Trophoblast cell (in vitro differentiated cells and primary cell): ENCODE measurements at regions not wholly inside any gene's neighbourhood (a gene's known extent, or its start where the extent isn't known, plus 50 kb on each side); places are given as distances from the start of the nearest gene placed in this dataset.
"Not testable (repeated sequence)": the region's sequence is repeated elsewhere in the genome, so short reads cannot be mapped to it uniquely, and the experiment has no call there.

ENCODE experiments used
- DNase-seq, 2 donors: peaks; one replicate each; pipeline ENCODE4 v3.0.0-alpha.2; 2016
- H2AFZ ChIP-seq: 2 replicates; pipeline ENCODE4 v1.6.1; 2013; ENCODE audit warnings: low read length, moderate library complexity, mild to moderate bottlenecking; ENCODE audit not compliant: insufficient read depth, poor library complexity
- H2AK5ac ChIP-seq: 2 replicates; pipeline ENCODE4 v1.6.1; 2013; ENCODE audit warnings: mild to moderate bottlenecking, low read length
- H2BK120ac ChIP-seq: 2 replicates; pipeline ENCODE4 v1.6.1; 2013; ENCODE audit warnings: low read length, mild to moderate bottlenecking, moderate library complexity; ENCODE audit not compliant: insufficient read depth, poor library complexity
- H2BK12ac ChIP-seq: 2 replicates; pipeline ENCODE4 v1.6.1; 2013; ENCODE audit warnings: mild to moderate bottlenecking, low read length, moderate library complexity
- H2BK5ac ChIP-seq: 2 replicates; pipeline ENCODE4 v1.6.1; 2013; ENCODE audit warnings: low read length, low read depth, moderate library complexity, mild to moderate bottlenecking; ENCODE audit not compliant: poor library complexity
- H3K14ac ChIP-seq: 2 replicates; pipeline ENCODE4 v1.6.1; 2013; ENCODE audit warnings: mild to moderate bottlenecking, low read length
- H3K18ac ChIP-seq: 2 replicates; pipeline ENCODE4 v1.6.1; 2013; ENCODE audit warnings: mild to moderate bottlenecking, low read length
- H3K23ac ChIP-seq: 2 replicates; pipeline ENCODE4 v1.6.1; 2013; ENCODE audit warnings: low read length
- H3K27ac ChIP-seq: 2 replicates; pipeline ENCODE4 v1.5.1; 2013; ENCODE audit warnings: low read depth, mild to moderate bottlenecking, inconsistent platforms, low read length, moderate library complexity
- H3K27me3 ChIP-seq: 2 replicates; pipeline ENCODE4 v1.6.1; 2013; ENCODE audit warnings: inconsistent platforms, mild to moderate bottlenecking, low read length, moderate library complexity; ENCODE audit not compliant: insufficient read depth
- H3K36me3 ChIP-seq, 2 experiments: 1 replicate in 1 of 2; 2 replicates in 1 of 2; pipeline ENCODE4 v1.6.1; 2013; ENCODE audit warnings: low read length in 2 of 2, mild to moderate bottlenecking in 2 of 2, moderate library complexity in 1 of 2; ENCODE audit not compliant: insufficient read depth in 2 of 2, control insufficient read depth in 1 of 2
- H3K4ac ChIP-seq: 2 replicates; pipeline ENCODE4 v1.6.1; 2013; ENCODE audit warnings: low read depth, mild to moderate bottlenecking, low read length, moderate library complexity
- H3K4me1 ChIP-seq, 2 experiments: 1 replicate in 1 of 2; 2 replicates in 1 of 2; pipeline ENCODE4 v1.6.1; 2013; ENCODE audit warnings: low read length in 2 of 2, mild to moderate bottlenecking in 2 of 2, moderate library complexity in 1 of 2; ENCODE audit not compliant: insufficient read depth in 2 of 2, control insufficient read depth in 1 of 2
- H3K4me2 ChIP-seq: 2 replicates; pipeline ENCODE4 v1.6.1; 2013; ENCODE audit warnings: inconsistent platforms, mild to moderate bottlenecking, low read length, moderate library complexity
- H3K4me3 ChIP-seq: 2 replicates; pipeline ENCODE4 v1.5.1; 2013; ENCODE audit warnings: mild to moderate bottlenecking, low read depth, low read length, inconsistent platforms
- H3K79me1 ChIP-seq: one replicate; pipeline ENCODE4 v1.6.1; 2013; ENCODE audit warnings: low read length
- H3K79me2 ChIP-seq: 2 replicates; pipeline ENCODE4 v1.6.1; 2013; ENCODE audit warnings: low read length, mild to moderate bottlenecking; ENCODE audit not compliant: control insufficient read depth, insufficient read depth, poor library complexity
- H3K9ac ChIP-seq: 2 replicates; pipeline ENCODE4 v1.6.1; 2013; ENCODE audit warnings: mild to moderate bottlenecking, low read length
- H3K9me3 ChIP-seq: 2 replicates; pipeline ENCODE4 v1.6.1; 2013; ENCODE audit warnings: low read depth, mild to moderate bottlenecking, control low read depth, inconsistent platforms, low read length; ENCODE audit not compliant: insufficient read depth
- H4K12ac ChIP-seq: 2 replicates; pipeline ENCODE4 v1.6.1; 2013; ENCODE audit warnings: low read depth, mild to moderate bottlenecking, low read length, moderate library complexity
- H4K8ac ChIP-seq: 2 replicates; pipeline ENCODE4 v1.6.1; 2013; ENCODE audit warnings: low read depth, mild to moderate bottlenecking, low read length, moderate library complexity
- H4K91ac ChIP-seq: one replicate; pipeline ENCODE4 v1.6.1; 2013; ENCODE audit warnings: low read depth, mild to moderate bottlenecking, low read length, moderate library complexity
- WGBS: extraction: QIAGEN DNeasy Blood & Tissue Kit; methylation state at CpG from one replicate; pipeline ENCODE4 v1.1.7; 2013; ENCODE audit warnings: missing lambda C conversion rate; ENCODE audit not compliant: insufficient read length, insufficient coverage; ENCODE audit errors: extremely low coverage; 5-methylcytosine and 5-hydroxymethylcytosine counted together

DNA sequence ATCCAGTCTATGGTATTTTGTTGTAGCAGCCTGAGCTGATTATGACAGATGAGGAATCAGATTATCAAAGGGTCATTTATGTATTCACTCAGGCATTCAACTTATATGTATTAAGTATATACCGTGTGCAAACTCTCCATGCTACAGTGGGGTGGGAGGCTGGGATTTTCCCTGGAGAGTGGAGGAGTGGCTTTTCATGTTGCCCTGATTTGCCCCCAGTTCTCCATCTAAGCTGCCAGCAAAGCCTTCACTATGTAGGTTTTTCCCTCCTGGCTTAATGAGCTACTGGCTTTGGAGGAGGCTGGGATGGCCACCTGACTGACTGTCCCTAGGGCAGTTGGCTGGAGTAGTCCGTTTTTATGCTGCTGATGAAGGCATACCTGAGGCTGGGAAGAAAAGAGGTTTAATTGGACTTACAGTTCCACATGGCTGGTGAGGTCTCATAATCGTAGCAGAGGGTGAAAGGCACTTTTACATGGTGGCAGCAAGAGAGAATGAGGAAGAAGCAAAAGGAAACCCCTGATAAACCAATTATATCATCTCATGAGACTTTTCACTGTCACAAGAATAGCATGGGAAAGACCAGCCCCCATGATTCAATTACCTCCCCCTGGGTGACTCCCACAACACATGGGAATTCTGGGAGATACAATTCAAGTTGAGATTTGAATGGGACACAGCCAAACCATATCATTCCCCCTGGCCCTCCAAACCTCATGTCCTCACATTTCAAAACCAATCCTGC, 253.9 kb downstream of the RPLP1 start:
- Histone ChIP-seq H2AK5ac (no peak overlapping the region), H4K91ac (no peak overlapping the region), H4K12ac (no peak overlapping the region), H2BK12ac (no peak overlapping the region), H3K79me2 (no peaks in the 10 kb centered on the region), H3K23ac (no peak overlapping the region), H2BK5ac (no peak overlapping the region), H2AFZ (no peak overlapping the region), H4K8ac (no peak overlapping the region), H3K79me1 (no peaks in the 10 kb centered on the region), H3K14ac (no peak overlapping the region), H3K18ac (no peak overlapping the region), H3K36me3 (no peaks in the 10 kb centered on the region), H3K4me2 (no peak overlapping the region), H3K9me3 (peaks cover 5% of the 10 kb centered on the region), H3K4me1 (no peaks in the 10 kb centered on the region), H3K4me3 (no peak overlapping the region), H3K27ac (no peak overlapping the region), H2BK120ac (no peak overlapping the region), H3K27me3 (no peaks in the 10 kb centered on the region), H3K9ac (no peak overlapping the region), H3K4ac (no peak overlapping the region)
- no CpG with 5 or more reads among the region's 3 CpGs for WGBS
- no peak for DNase-seq

DNA sequence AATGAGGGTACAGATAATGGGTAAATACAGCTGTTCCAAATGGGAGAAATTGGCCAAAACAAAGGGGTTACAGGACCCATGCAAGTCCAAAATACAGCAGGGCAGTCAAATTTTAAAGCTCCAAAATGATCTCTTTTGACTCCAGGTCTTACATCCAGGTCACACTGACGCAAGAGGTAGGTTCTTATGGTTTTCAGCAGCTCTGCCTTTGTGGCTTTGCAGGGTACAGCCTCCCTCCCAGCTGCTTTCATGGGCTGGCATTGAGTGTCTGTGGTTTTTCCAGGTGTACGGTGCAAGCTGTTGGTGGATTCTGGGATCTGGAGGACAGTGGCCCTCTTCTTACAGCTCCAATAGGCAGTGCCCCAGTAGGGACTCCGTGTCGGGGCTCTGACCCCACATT, 254.6 kb downstream of the RPLP1 start:
- H3K36me3 ChIP-seq, H2BK120ac ChIP-seq, H3K27me3 ChIP-seq, H3K14ac ChIP-seq, H3K9ac ChIP-seq, H3K23ac ChIP-seq, H3K27ac ChIP-seq, H3K79me1 ChIP-seq, H3K4ac ChIP-seq, H4K8ac ChIP-seq, H3K4me3 ChIP-seq, H3K4me2 ChIP-seq, H3K4me1 ChIP-seq, H2AK5ac ChIP-seq, H3K9me3 ChIP-seq, H2BK12ac ChIP-seq, H2AFZ ChIP-seq, H3K18ac ChIP-seq, H4K91ac ChIP-seq, H2BK5ac ChIP-seq, DNase-seq, H4K12ac ChIP-seq, H3K79me2 ChIP-seq: not testable (repeated sequence)
- no CpG with 5 or more reads among the region's 4 CpGs for WGBS

GRCh38 chr15:69708436-69709122, 256.0 kb downstream of the RPLP1 start:
- not testable (repeated sequence) for H2BK5ac ChIP-seq, H3K27me3 ChIP-seq, H3K4me3 ChIP-seq, DNase-seq, H3K14ac ChIP-seq, H3K4me2 ChIP-seq, H3K4ac ChIP-seq, H4K12ac ChIP-seq, H2BK120ac ChIP-seq, H2AK5ac ChIP-seq, H3K79me2 ChIP-seq, H3K9ac ChIP-seq, H4K8ac ChIP-seq, H3K23ac ChIP-seq, H3K9me3 ChIP-seq, H3K18ac ChIP-seq, H2BK12ac ChIP-seq, H3K4me1 ChIP-seq, H3K79me1 ChIP-seq, H3K27ac ChIP-seq, H4K91ac ChIP-seq, H2AFZ ChIP-seq, H3K36me3 ChIP-seq
- no CpG with 5 or more reads among the region's 3 CpGs for WGBS

GRCh38 chr15:69712991-69713390, 260.4 kb downstream of the RPLP1 start:
- WGBS, result no CpG with 5 or more reads among the region's 2 CpGs
- H3K4ac ChIP-seq, result no peak overlapping the region
- no peak overlapping the region for H4K91ac ChIP-seq
- no peak overlapping the region for H2BK5ac ChIP-seq
- H2BK120ac ChIP-seq, result no peak overlapping the region
- no peak overlapping the region for H3K18ac ChIP-seq
- no peak overlapping the region for H3K9ac ChIP-seq
- H2BK12ac ChIP-seq, result no peak overlapping the region
- H3K4me1 ChIP-seq, result no peaks in the 10 kb centered on the region
- H3K27ac ChIP-seq, result no peak overlapping the region
- H4K8ac ChIP-seq, result no peak overlapping the region
- H3K9me3 ChIP-seq, result peaks cover 1% of the 10 kb centered on the region
- no peak for DNase-seq
- no peak overlapping the region for H4K12ac ChIP-seq
- H3K79me1 ChIP-seq, result no peaks in the 10 kb centered on the region
- H3K79me2 ChIP-seq, result no peaks in the 10 kb centered on the region
- no peak overlapping the region for H3K4me2 ChIP-seq
- H3K23ac ChIP-seq, result peak overlapping the region; percentile 26
- H2AK5ac ChIP-seq, result no peak overlapping the region
- H2AFZ ChIP-seq, result no peak overlapping the region
- H3K4me3 ChIP-seq, result no peak overlapping the region
- no peaks in the 10 kb centered on the region for H3K27me3 ChIP-seq
- no peak overlapping the region for H3K14ac ChIP-seq
- H3K36me3 ChIP-seq, result no peaks in the 10 kb centered on the region
